DMS 273 (cell line): ENCODE measurements at regions not wholly inside any gene's neighbourhood (a gene's known extent, or its start where the extent isn't known, plus 50 kb on each side); places are given as distances from the start of the nearest gene placed in this dataset.

Experiments
- DNase-seq: peaks from one replicate; lab custom pipeline; 2025; ENCODE audit not compliant: unreplicated experiment; lab: John Stamatoyannopoulos, UW

DNA sequence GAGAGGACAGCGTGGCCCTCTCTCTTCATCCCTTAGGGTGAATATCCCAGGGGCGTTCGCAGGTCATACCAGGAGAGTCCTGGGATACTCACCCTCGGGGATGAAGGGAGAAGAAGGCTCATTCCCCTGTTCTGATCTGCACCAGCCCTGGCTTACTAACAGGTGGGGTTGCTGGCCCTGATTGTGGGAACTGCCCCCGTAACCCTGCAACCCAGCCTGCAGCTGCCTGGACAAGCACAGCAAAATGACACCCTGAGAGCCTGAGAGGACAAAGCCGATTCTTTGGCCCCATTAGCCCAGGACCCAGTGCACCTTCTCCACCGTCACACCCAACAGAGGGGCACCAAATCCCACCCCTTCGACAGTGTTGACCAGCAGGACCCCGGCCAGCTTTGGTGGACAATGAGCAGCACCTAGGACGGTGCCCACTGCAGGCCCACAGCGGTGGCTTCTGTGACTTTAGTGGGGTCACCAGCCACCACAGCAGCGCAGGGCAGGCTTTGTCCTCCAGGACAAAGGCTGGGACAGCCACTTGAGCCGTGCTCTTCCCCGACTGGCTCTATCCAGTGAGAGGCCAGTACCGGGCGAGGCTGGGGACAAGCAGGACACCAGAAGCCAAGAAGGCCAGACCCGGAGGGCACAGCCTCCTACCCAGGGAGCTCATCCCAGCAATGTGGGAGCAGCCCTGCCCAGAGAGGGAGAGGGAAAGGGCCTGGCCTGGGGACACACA, 98.5 kb upstream of the RTL6 start:
- no peak for DNase-seq

DNA sequence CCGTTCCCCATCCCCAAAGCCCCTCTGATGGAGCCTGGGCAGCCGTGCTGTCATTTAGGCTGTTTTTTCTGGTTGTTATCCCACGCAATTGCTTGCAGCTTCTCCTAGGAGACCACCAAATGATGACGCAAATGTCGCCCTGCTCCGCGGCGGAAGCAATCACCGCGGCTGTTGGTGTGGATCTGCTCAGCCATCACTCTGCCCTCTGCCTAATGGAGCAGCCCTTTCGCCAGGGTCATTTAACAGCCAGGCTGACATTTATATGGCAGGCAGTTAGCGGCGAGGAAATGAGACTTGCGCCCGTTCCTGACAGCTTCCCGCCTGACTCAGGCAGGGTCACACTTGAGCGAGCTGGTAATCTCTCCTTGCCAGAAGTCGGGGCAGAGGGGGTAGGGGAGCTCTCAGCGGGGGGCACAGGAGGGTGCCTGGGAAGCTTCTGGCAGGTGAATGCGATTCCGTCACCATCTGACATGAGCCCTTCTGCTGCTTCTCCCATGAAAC, 97.9 kb upstream of the RTL6 start:
- DNase-seq, result peak; percentile 73

DNA sequence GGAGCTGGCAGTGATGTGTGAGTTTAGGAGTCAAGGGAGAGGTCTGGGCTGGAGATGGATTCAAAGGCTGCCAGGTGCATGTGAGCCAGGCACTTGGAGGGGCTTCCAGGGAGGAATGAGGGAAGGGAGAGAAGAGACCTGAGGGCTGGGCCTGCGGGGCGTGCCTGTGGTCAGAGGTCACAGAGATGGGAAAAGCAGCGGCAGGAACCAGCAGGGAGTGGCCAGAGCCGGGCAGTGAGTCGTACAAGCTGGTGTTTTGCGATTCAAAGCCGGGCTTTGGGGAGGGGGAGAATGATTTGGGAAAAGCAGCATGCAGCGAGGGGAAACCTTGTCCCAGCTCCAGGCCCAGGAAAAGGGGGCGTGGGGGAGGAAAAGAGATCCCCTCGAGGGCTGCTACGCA, 96.9 kb upstream of the RTL6 start:
- DNase-seq, result no peak

DNA sequence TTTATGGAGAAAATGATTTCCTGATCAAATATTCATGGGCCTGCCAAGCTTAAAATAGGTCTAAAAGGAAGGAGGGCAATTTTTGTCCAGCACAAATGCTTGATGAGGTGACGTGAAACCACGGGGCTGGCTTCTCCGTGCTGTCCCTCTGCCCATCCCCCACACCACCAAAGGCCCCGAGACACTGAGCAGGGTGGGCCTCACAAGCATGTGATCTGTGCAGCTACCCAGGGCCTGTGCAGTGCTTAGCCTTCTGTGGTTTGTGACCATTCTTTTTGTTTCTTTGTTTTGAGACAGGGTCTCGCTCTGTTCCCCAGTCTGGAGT, 94.8 kb upstream of the RTL6 start:
- DNase-seq, result no peak

DNA sequence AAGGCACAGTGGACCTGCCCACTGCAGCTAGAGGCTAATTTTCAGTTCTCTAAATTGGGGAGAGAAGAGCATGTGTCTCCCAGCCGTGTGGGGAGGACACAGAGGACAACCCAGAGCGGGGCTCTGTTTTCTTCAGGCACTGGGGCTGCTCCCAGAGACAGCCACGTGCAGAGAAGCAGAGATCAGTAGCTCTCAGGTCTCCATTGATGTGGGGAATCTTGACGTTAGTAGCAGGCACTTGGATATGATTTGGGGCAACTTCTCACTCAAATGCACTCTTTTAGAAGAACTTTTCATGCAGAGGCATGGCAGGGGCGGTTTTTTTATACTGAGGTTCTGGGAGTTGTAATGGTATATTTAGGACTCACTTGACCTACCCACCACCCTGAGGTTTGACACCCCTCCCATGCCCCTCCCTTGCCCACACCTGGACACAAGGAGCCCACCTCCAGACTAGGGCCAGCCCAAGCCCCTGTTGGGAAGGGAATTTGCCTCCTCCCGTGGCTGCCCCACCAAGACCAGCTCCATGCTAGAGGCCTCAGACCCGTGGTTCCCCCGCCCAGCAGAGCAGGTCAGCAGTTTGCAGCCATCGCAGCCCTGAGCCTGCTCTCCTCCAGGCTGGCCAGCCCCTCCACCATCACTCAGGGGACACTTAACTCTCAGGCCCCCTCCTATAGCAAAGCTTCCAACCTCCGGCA, 94.2 kb upstream of the RTL6 start:
- DNase-seq, result no peak

DNA sequence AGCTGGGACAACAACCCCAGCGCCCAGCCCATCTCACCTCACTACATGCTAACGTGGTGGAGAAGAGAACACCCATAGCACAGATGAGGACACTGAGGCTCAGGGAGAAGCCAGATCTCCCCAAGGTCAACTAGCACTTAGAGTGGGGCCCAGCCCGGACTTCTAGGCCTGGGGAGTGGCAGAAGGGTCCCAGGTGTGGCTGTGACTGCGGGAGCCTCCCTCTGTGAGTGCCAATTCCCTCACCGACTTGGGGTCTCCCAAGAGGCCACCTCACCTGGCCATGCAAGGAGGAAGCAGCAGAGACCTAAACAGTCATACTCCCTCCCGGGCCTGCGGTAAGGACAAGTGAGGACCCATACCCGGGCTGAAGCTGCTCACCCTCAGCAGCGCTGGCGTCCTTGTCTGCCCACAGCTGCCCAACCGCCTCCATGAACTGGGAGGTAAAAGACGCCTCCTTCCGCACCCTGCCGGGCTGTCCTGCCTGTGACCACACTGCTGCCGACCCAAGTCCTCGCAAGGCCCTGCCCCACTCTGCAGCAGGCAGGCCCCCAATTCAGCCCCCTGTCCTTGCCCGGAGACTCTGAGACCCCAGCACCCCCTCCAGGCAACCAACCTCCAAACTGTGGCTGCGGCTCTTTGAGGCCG, 93.2 kb upstream of the RTL6 start:
- no peak for DNase-seq

DNA sequence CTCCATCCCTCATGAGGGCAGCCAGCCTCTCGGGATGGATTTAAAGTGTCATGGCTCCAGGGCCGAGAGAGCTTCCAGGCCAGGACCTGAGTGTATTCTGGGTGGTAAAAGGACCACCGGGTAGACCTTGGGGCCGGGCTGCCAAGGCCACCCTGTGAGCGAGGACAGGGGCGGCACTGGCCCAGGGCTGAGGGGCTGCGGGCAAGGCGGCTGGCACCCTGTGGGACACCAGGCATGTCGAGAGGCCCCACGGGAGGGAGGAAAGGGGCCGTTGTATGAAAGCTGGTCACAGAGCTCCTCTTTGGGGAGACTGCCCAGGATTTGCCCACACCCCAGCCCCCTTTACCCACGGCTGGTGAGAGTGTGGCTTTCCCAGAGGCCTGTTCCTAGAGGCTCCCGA, 92.3 kb upstream of the RTL6 start:
- DNase-seq, result no peak

DNA sequence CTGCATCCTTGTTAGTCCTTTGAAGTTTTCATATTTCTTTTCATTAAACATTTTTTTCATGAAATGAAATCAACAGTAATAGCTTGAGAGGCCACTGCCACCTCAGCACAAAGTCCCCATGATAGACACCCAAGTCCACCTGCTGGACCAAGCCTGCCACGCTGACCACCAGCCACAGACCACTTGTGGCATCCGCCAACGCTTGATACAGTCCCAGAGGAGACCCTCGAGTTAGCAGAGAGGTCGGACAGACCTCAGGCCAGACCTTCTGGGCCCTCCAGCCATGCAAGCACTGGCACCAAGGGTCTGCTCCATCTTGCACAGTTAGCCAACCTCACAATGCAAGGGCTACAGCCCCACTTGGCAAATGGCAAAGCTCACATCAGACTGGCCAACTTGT, 91.8 kb upstream of the RTL6 start:
- DNase-seq, result no peak

DNA sequence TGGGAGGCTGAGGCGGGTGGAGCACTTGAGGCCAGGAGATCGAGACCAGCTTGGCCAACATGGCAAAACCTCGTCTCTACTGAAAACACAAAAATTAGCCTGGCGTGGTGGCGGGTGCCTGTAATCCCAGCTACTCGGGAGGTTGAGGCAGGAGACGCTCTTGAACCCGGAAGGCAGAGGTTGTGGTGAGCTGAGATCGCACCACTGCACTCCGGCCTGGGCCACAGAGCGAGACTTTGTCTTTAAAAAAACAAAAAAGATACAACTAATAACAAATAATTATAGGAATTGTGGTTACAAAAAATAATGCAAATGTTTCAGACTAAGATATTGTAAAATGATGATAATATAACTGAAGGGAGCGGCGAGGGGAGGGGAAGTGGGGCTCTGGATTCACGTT, 90.3 kb upstream of the RTL6 start:
- DNase-seq, result no peak

DNA sequence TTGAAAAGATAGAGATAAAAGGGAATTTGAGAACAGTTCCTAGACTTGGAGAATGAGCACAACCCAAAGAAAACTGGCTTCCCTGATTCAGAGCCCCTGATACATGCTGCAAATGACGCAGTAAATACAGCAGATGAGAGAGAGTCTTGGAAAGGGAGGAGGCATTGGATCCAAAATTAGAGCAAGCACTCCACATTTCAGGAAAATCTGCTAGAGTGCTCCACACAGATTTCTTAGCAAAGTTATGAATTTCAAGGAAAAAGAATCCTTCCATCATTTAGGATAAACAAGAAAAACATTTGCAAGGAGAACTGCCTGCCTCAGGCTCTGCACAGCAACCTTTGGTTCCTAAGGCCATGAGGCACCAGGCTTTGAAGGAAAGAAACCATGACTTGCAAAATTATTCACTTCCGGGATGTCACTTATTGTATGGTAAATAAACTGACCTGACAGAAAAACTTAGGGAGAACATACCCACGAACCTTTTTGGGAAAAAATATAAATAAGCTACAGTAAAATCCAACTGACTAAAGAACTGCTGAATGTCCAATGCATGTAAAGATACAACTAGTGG, 89.8 kb upstream of the RTL6 start:
- no peak for DNase-seq

DNA sequence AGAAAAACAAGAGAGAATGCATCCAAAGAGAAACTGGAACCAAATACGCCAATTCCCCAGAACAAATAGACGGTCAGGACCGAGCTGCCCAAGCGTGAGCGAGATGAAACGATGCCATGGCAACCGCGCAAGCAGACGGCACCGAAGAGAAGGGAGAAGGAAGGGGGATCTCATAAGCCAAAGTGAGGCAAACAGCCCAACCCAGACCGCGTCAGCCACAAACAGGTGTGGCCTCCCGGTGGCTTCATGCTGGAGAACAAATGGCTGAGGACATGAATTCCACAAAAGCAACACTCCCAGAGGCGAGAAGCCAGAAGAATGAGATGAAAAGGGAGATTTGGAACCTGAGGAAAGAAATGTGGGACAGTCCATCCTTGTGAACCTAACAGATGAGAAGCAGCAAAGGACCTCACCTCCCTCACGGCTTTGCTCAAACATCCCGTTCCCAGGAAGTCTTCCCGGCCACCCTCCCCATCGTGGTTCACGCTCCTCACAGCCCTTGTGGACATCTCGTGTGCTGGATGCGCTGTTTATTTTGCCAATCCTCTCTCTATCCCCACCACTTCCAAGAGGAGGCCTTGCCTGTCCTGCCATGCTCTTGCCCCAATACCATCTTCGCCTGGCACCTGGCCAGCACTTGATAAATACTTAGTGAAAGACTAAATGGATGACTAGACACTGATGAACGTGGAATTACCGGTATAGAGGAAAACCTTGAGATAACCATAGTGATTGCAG, 89.1 kb upstream of the RTL6 start:
- DNase-seq, result peak; percentile 67

DNA sequence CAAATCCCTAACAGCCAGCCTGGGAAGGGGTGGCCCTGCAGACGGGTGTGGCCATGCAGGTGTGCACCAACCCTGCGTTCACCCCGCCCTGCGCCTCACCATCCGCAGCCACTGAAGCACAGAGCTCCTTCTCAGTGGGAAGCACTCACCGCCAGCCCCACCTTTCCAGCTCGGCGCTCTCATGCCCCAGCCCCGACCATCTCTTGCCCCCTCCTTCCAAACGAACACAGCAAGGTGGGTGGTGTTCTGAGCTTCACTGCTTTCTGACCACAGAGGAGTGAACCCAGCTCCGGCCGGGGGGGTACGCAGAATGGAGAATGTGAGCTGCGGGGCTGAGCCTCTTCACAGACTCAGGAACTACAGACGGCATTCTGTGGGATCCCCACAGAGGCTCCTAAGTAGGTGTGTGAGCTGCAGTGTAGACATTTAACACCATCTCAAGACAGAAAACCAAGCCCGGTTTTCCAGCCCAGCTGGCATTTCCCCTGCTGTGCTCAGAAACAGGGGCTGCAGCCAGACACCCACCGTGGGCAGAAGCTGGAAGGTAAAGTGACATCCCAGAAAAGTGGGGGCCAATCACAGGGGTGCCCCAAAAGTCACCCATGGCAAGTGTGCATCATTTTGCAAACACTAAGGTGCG, 88.4 kb upstream of the RTL6 start:
- DNase-seq, result no peak

DNA sequence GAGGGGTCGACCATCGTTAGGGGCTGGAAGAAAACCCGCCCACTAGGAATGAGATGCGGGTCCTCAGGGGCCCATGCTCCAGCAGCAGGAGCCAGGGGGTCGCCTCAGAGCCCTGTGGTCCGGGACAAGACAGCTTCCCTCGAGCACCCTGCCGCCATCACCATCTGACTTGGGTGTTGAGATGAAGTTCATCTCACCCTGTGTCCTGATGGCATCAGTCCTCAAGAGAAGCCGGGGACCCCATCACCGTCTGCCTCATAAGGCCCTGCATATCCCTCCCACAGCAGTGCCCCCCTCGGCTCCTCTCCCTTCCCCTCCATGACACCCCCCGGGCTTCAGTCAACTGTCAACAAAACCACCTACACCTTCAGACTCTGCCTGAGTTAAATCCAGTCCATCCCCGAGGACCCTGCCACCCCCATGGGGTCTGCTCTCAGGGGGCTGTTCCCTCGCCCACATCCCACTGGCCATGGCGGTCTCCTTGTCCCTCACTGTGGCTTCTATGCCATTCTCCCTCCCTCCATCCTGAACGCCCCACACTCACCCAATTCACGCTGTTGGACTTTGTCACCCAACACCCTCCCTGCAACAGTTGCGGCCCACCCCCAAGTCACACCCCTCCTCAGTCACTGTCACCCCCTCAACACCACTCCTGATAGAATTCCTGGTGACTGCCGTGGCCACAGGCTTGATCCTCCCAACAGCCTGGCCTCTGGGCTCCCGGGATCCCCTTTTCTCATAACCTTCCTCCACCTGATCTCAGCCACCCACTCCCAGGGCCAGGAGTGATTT, 87.7 kb upstream of the RTL6 start:
- no peak for DNase-seq

DNA sequence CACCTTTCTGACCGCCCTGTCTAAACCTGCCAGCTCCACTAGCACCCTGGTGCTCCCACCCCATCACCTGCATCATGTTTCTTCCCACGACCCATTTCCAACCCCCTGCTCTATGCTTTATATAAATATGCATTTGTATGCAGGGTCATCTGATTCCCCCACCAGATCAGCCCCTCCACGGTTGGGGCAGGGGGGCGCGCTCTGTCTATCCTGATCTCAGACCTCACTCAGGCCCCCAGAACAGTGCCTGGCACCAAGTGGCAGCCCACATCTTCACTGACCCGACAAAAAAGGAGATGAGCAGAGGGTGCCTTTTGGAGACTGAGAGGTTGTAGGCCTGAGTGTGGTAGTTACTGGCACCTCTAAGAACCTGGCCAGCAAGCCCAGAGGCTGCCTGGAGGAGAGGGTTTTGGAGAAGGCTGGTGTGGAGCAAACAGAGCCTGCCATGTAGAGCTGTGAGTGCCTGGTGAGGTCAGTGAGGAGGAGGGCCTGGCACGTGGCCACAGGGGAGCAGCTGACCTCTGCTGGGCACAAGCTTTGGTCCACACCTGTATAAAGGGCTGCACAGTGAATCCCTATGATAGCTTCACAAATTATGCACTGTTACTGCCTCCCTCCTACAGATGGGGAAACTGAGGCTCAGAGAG, 86.3 kb upstream of the RTL6 start:
- DNase-seq, result no peak

DNA sequence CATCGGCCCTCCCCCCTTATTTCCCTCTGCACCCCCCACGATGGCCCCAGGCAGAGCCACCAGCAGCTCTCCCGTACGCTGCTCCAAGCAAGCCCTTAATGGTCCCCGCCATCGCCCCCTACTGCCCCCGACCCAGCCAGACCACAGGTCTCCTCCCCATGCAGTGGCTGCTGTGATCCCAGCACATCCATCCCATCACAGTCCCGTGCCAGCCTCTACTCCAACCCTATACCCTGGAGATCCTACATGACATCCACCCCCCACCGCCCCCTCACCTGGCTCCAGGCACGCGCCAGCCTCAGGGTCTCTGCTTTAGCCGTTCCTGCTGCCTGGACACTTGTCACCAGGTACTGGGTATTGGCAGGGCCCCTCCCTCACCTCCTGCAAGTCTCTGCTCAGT, 85.8 kb upstream of the RTL6 start:
- no peak for DNase-seq

DNA sequence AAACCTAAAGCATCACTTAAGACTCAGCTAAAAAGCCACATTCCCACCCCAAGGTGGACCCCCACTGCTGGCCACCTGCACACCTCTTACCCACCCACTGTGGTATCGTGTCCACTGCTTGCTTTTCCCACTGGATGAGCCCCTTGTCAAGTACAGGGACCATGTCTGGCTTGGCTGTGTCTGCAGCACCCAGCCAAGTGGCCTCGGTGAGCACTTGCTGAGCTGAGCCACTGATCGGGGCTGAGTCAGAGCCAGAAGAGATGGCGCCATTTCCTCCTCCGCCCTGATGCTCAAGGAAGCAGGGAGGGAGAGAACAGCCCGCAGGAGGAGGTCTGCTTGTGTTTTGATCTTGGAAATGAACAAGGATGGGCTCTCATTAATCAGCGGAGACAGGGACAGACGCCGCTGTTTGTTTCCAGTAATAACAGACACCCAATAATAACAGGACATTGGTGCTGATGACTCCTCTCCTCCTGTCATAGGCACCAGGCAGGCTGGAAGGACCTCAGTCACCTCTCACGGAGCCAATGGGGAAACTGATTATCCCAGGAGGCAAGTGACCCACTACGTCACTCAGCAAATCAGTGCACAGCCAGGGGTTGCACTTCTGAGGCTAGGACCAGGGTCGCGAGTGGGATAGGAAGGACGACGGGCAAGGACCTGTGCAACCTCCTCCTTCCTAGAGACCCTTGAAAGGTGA, 85.2 kb upstream of the RTL6 start:
- DNase-seq, result no peak

DNA sequence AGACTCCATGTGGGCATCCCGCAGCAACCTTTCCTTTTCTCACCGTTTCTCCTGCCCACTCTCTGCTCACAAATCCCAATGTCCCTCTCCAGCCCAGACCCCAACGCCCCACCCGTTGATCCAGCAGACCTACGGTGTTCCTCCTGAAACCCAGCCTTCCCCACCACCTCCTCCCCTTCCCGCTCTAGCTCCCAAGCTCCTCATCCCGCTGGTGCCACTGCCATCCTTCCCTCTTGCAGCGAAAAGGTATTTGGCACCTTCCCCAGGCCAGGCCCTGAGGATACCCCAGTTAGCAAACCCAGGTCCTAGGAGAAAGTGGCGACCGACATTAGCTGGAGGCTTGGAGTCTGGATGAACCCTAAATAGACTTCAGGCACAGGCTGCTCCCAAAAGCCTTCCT, 84.0 kb upstream of the RTL6 start:
- no peak for DNase-seq

DNA sequence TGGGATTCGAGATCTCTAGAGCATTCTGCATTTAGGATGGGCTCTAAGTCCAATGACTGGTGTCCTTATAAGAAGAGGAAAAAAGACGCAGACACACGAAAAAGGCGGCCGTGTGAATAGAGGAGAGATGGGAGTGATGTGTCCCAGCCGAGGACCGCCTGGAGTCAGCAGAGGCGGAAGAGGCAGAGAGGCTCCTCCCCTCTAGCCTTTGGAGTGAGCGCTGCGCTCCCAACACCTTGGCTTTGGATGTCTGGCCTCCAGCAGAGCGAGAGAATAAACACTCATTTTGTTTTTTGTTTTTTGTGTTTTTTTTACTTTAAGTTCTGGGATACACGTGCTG, 83.0 kb upstream of the RTL6 start:
- no peak for DNase-seq
